IMR-90 (cell line): ENCODE measurements at regions not wholly inside any gene's neighbourhood (a gene's known extent, or its start where the extent isn't known, plus 50 kb on each side); places are given as distances from the start of the nearest gene placed in this dataset.

Source experiments
- ATAC-seq: fragments of 200-7000 bp; cut with Tn5 transposase; 2 replicates; pipeline ENCODE4 v1.9.1; 2020; ENCODE audit warnings: low read depth, mild to moderate bottlenecking, moderate library complexity
- BruUV-seq: library from RNA; stranded (reverse); fragments of 400-500 nt; replicated peaks from 2 replicates; lab custom pipeline; 2021; lab: Mats Ljungman, UMichigan
- CTCF ChIA-PET: fragments of 300-600 bp; formaldehyde crosslinking; extraction: SDS; loops from one replicate; lab custom pipeline; 2021; ENCODE audit warnings: antibody characterized with exemption; lab: Yijun Ruan, JAX
- POLR2A ChIA-PET: fragments of 300-600 bp; sonication (Branson Sonifier 250); formaldehyde crosslinking; loops from one replicate; lab custom pipeline; 2022; ENCODE audit warnings: antibody characterized with exemption; ENCODE audit not compliant: unreplicated experiment; lab: Charles Lee
- DNase-seq: peaks from one replicate; pipeline ENCODE4 v3.0.0; 2013
- H2AFZ ChIP-seq: replicated peaks from 2 replicates; pipeline ENCODE3; 2013; ENCODE audit warnings: low read length, mild to moderate bottlenecking; ENCODE audit not compliant: poor library complexity
- H2AK5ac ChIP-seq: 2 replicates; pipeline ENCODE4 v1.6.1; 2013; ENCODE audit warnings: low read depth, low read length, inconsistent platforms
- H2AK9ac ChIP-seq: replicated peaks from 2 replicates; pipeline ENCODE3; 2013; ENCODE audit warnings: mild to moderate bottlenecking, low read depth, low read length, moderate library complexity; ENCODE audit not compliant: poor library complexity
- H2BK120ac ChIP-seq: 2 replicates; pipeline ENCODE4 v1.6.1; 2013; ENCODE audit warnings: low read depth, low read length, inconsistent platforms
- H2BK15ac ChIP-seq: 3 replicates; pipeline ENCODE4 v1.6.1; 2013; ENCODE audit warnings: low read depth, low read length, inconsistent platforms
- H2BK20ac ChIP-seq: 2 replicates; pipeline ENCODE4 v1.6.1; 2013; ENCODE audit warnings: low read depth, mild to moderate bottlenecking, inconsistent platforms, low read length, moderate library complexity
- H2BK5ac ChIP-seq: 2 replicates; pipeline ENCODE4 v1.6.1; 2013; ENCODE audit warnings: mild to moderate bottlenecking, low read depth, low read length, inconsistent platforms; ENCODE audit not compliant: poor library complexity, severe bottlenecking
- H3K14ac ChIP-seq: replicated peaks from 2 replicates; pipeline ENCODE4 v1.6.1; 2013; ENCODE audit warnings: low read depth, low read length, inconsistent platforms
- H3K18ac ChIP-seq: 2 replicates; pipeline ENCODE4 v1.6.1; 2013; ENCODE audit warnings: low read depth, low read length, control low read depth
- H3K23ac ChIP-seq: 2 replicates; pipeline ENCODE4 v1.6.1; 2013; ENCODE audit warnings: low read depth, low read length, inconsistent platforms
- H3K27ac ChIP-seq: 2 replicates; pipeline ENCODE4 v1.5.1; 2013; ENCODE audit warnings: mild to moderate bottlenecking, control low read depth, low read length; ENCODE audit not compliant: insufficient read depth
- H3K27me3 ChIP-seq: 2 replicates; pipeline ENCODE4 v1.6.1; 2013; ENCODE audit warnings: low read length; ENCODE audit not compliant: control insufficient read depth, insufficient read depth
- H3K36me3 ChIP-seq: 2 replicates; pipeline ENCODE4 v1.6.1; 2013; ENCODE audit warnings: low read length, mixed read lengths; ENCODE audit not compliant: control insufficient read depth, insufficient read depth
- H3K4ac ChIP-seq: 2 replicates; pipeline ENCODE4 v1.6.1; 2013; ENCODE audit warnings: low read depth, low read length, inconsistent platforms
- H3K4me1 ChIP-seq: 2 replicates; pipeline ENCODE4 v1.6.1; 2013; ENCODE audit warnings: low read length, mixed read lengths; ENCODE audit not compliant: control insufficient read depth, insufficient read depth
- H3K4me2 ChIP-seq: 2 replicates; pipeline ENCODE4 v1.6.1; 2013; ENCODE audit warnings: low read depth, mild to moderate bottlenecking, control low read depth, low read length, moderate library complexity
- H3K4me3 ChIP-seq: 2 replicates; pipeline ENCODE4 v1.5.1; 2013; ENCODE audit warnings: low read depth, mild to moderate bottlenecking, control low read depth, low read length, moderate library complexity; ENCODE audit not compliant: insufficient read depth
- H3K56ac ChIP-seq: 2 replicates; pipeline ENCODE4 v1.6.1; 2013; ENCODE audit warnings: low read length, inconsistent platforms; ENCODE audit not compliant: insufficient read depth; ENCODE audit errors: extremely low read depth
- H3K79me1 ChIP-seq, 2 experiments: 2 replicates each; pipeline ENCODE4 v1.6.1; 2013; ENCODE audit warnings: low read length in 2 of 2, inconsistent platforms in 1 of 2, low read depth in 1 of 2
- H3K9ac ChIP-seq: 2 replicates; pipeline ENCODE4 v1.6.1; 2013; ENCODE audit warnings: low read depth, low read length, control low read depth
- H3K9me1 ChIP-seq: 2 replicates; pipeline ENCODE4 v1.6.1; 2013; ENCODE audit warnings: low read length, inconsistent platforms; ENCODE audit not compliant: insufficient read depth
- H3K9me3 ChIP-seq: 2 replicates; pipeline ENCODE4 v1.6.1; 2013; ENCODE audit warnings: low read length; ENCODE audit not compliant: control insufficient read depth, insufficient read depth
- H4K20me1 ChIP-seq: 2 replicates; pipeline ENCODE4 v1.6.1; 2013; ENCODE audit warnings: low read length, inconsistent platforms; ENCODE audit not compliant: insufficient read depth
- H4K5ac ChIP-seq: 2 replicates; pipeline ENCODE4 v1.6.1; 2013; ENCODE audit warnings: mild to moderate bottlenecking, low read depth, low read length, control low read depth
- H4K8ac ChIP-seq, 2 experiments: 2 replicates each; pipeline ENCODE4 v1.6.1; 2013; ENCODE audit warnings: low read depth in 2 of 2, low read length in 2 of 2, control low read depth in 1 of 2, inconsistent platforms in 1 of 2
- H4K91ac ChIP-seq: 2 replicates; pipeline ENCODE4 v1.6.1; 2013; ENCODE audit warnings: low read depth, low read length, inconsistent platforms; ENCODE audit not compliant: insufficient read depth
- BHLHE40 ChIP-seq: fragments of 150-350 bp; IDR thresholded peaks from 2 replicates; pipeline ENCODE4 v1.6.1; 2016; ENCODE audit warnings: mild to moderate bottlenecking, low read depth, low read length
- CTCF ChIP-seq: conservative IDR thresholded peaks from 2 replicates; pipeline ENCODE4 v1.5.1; 2012; ENCODE audit warnings: mild to moderate bottlenecking, low read depth, low read length, improper control_type of control experiment
- ELK1 ChIP-seq: fragments of 150-350 bp; IDR thresholded peaks from 2 replicates; pipeline ENCODE4 v1.6.1; 2016; ENCODE audit warnings: low read depth, mild to moderate bottlenecking, low read length, moderate library complexity, borderline replicate concordance
- FOS ChIP-seq: fragments of 150-350 bp; IDR thresholded peaks from 2 replicates; pipeline ENCODE4 v1.6.1; 2016; ENCODE audit warnings: low read depth, low read length
- MAFK ChIP-seq: IDR thresholded peaks from 2 replicates; pipeline ENCODE4 v1.6.1; 2012; ENCODE audit warnings: low read depth, low read length, improper control_type of control experiment
- MAZ ChIP-seq: IDR thresholded peaks from 2 replicates; pipeline ENCODE4 v1.6.1; 2012; ENCODE audit warnings: low read depth, mild to moderate bottlenecking, low read length, improper control_type of control experiment, moderate library complexity, borderline replicate concordance
- MXI1 ChIP-seq: IDR thresholded peaks from 2 replicates; pipeline ENCODE4 v1.6.1; 2012; ENCODE audit warnings: low read depth, mild to moderate bottlenecking, low read length, moderate library complexity, borderline replicate concordance
- NFE2L2 ChIP-seq: fragments of 150-350 bp; IDR thresholded peaks from 2 replicates; pipeline ENCODE4 v1.6.1; 2016; ENCODE audit warnings: low read depth, mild to moderate bottlenecking, low read length
- POLR2A ChIP-seq: IDR thresholded peaks from 2 replicates; pipeline ENCODE4 v1.6.1; 2012; ENCODE audit warnings: mild to moderate bottlenecking, low read depth, low read length
- RCOR1 ChIP-seq: IDR thresholded peaks from 2 replicates; pipeline ENCODE4 v1.6.1; 2012; ENCODE audit warnings: mild to moderate bottlenecking, low read length, improper control_type of control experiment; ENCODE audit not compliant: insufficient replicate concordance
- RFX5 ChIP-seq: IDR thresholded peaks from 2 replicates; pipeline ENCODE4 v1.8.0; 2012; ENCODE audit warnings: low read depth, mild to moderate bottlenecking, low read length, moderate library complexity
- WGBS, 2 experiments: methylation state at CpG; one replicate each; pipeline versions ENCODE4 v1.1.5 to v1.1.7; 2013; ENCODE audit warnings: missing lambda C conversion rate in 2 of 2; ENCODE audit not compliant: insufficient read length in 1 of 2; ENCODE audit errors: extremely low coverage in 2 of 2; 5-methylcytosine and 5-hydroxymethylcytosine counted together
- dilution Hi-C: fragments of 300-500 bp; cut with HindIII; formaldehyde crosslinking; loops from one replicate; pipeline ENCODE4 v1.14.3; 2018; ENCODE audit warnings: low sequenced_read_pairs; ENCODE audit not compliant: unreplicated experiment
- in situ Hi-C: fragments of 300-500 bp; cut with MboI; formaldehyde crosslinking; loops from 3 replicates; pipeline ENCODE4 v1.14.3; 2019; ENCODE audit warnings: low sequenced_read_pairs, inconsistent platforms, mixed read lengths
- intact Hi-C: fragments of 100-400 bp; cut with micrococcal nuclease; formaldehyde crosslinking; loops from 2 replicates; pipeline ENCODE4 v1.10.0; 2022
- TF ChIP-seq, protein P1 (sequence below): fragments of 150-350 bp; IDR thresholded peaks from 2 replicates; pipeline ENCODE4 v1.6.1; 2017; ENCODE audit warnings: mild to moderate bottlenecking, antibody characterized with exemption, low read length, low read depth

- H3K36me3 ChIP-seq, result no peaks in the 10 kb centered on the region
- H2AK5ac ChIP-seq, result no peak overlapping the region
- in situ Hi-C loops (no loop called here), intact Hi-C loops (no loop called here), dilution Hi-C loops (no loop called here)
- H3K56ac ChIP-seq, result no peak overlapping the region
- no peaks in the 10 kb centered on the region for H4K20me1 ChIP-seq
- H3K4me1 ChIP-seq, result no peaks in the 10 kb centered on the region
- H3K27ac ChIP-seq, result no peak overlapping the region
- no peaks in the 10 kb centered on the region for H3K27me3 ChIP-seq
- H3K9me1 ChIP-seq, result no peaks in the 10 kb centered on the region
- no peak overlapping the region for H3K23ac ChIP-seq
- no peak overlapping the region for H4K5ac ChIP-seq
- H3K14ac ChIP-seq, result no peak overlapping the region
- H3K79me1 ChIP-seq, result no peaks in the 10 kb centered on the region
- no TSS peak for BruUV-seq
- no peak overlapping the region for H2AK9ac ChIP-seq
- TF ChIP-seq ELK1 (no peak), POLR2A (no peak), FOS (no peak), MXI1 (no peak), NFE2L2 (no peak), CTCF (no peak), RFX5 (no peak), RCOR1 (no peak), MAZ (no peak), BHLHE40 (no peak), MAFK (no peak)
- TF ChIP-seq, protein P1, sequence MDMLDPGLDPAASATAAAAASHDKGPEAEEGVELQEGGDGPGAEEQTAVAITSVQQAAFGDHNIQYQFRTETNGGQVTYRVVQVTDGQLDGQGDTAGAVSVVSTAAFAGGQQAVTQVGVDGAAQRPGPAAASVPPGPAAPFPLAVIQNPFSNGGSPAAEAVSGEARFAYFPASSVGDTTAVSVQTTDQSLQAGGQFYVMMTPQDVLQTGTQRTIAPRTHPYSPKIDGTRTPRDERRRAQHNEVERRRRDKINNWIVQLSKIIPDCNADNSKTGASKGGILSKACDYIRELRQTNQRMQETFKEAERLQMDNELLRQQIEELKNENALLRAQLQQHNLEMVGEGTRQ, result no peak
- no peak overlapping the region for H3K9ac ChIP-seq
- no peak overlapping the region for H4K91ac ChIP-seq
- no peak for DNase-seq
- no peak overlapping the region for H2BK15ac ChIP-seq
- no peak overlapping the region for H3K4me3 ChIP-seq
- no peaks in the 10 kb centered on the region for H3K9me3 ChIP-seq
- H2BK120ac ChIP-seq, result no peak overlapping the region
- H2BK20ac ChIP-seq, result no peak overlapping the region
- ATAC-seq, result no peak
- no peak overlapping the region for H3K4ac ChIP-seq
- H3K4me2 ChIP-seq, result no peak overlapping the region
- no peak overlapping the region for H2AFZ ChIP-seq
- no peak overlapping the region for H2BK5ac ChIP-seq
- CTCF ChIA-PET, result no interaction called here
- POLR2A ChIA-PET, result no interaction called here
- H4K8ac ChIP-seq, result no peak overlapping the region
- WGBS, 2 experiments, result no CpG with 5 or more reads among the region's 1 CpG
- no peak overlapping the region for H3K18ac ChIP-seq
These were observed 129.9 kb upstream of the BANK1 start for GRCh38 chr4:101660607-101661006.
